IMR-90 (cell line): ENCODE measurements at regions not wholly inside any gene's neighbourhood (a gene's known extent, or its start where the extent isn't known, plus 50 kb on each side); places are given as distances from the start of the nearest gene placed in this dataset.

Source experiments
- ATAC-seq: fragments of 200-7000 bp; cut with Tn5 transposase; 2 replicates; pipeline ENCODE4 v1.9.1; 2020; ENCODE audit warnings: low read depth, mild to moderate bottlenecking, moderate library complexity
- BruUV-seq: library from RNA; stranded (reverse); fragments of 400-500 nt; replicated peaks from 2 replicates; lab custom pipeline; 2021; lab: Mats Ljungman, UMichigan
- CTCF ChIA-PET: fragments of 300-600 bp; formaldehyde crosslinking; extraction: SDS; loops from one replicate; lab custom pipeline; 2021; ENCODE audit warnings: antibody characterized with exemption; lab: Yijun Ruan, JAX
- POLR2A ChIA-PET: fragments of 300-600 bp; sonication (Branson Sonifier 250); formaldehyde crosslinking; loops from one replicate; lab custom pipeline; 2022; ENCODE audit warnings: antibody characterized with exemption; ENCODE audit not compliant: unreplicated experiment; lab: Charles Lee
- DNase-seq: peaks from one replicate; pipeline ENCODE4 v3.0.0; 2013
- H2AFZ ChIP-seq: replicated peaks from 2 replicates; pipeline ENCODE3; 2013; ENCODE audit warnings: low read length, mild to moderate bottlenecking; ENCODE audit not compliant: poor library complexity
- H2AK5ac ChIP-seq: 2 replicates; pipeline ENCODE4 v1.6.1; 2013; ENCODE audit warnings: low read depth, low read length, inconsistent platforms
- H2AK9ac ChIP-seq: replicated peaks from 2 replicates; pipeline ENCODE3; 2013; ENCODE audit warnings: mild to moderate bottlenecking, low read depth, low read length, moderate library complexity; ENCODE audit not compliant: poor library complexity
- H2BK120ac ChIP-seq: 2 replicates; pipeline ENCODE4 v1.6.1; 2013; ENCODE audit warnings: low read depth, low read length, inconsistent platforms
- H2BK15ac ChIP-seq: 3 replicates; pipeline ENCODE4 v1.6.1; 2013; ENCODE audit warnings: low read depth, low read length, inconsistent platforms
- H2BK20ac ChIP-seq: 2 replicates; pipeline ENCODE4 v1.6.1; 2013; ENCODE audit warnings: low read depth, mild to moderate bottlenecking, inconsistent platforms, low read length, moderate library complexity
- H2BK5ac ChIP-seq: 2 replicates; pipeline ENCODE4 v1.6.1; 2013; ENCODE audit warnings: mild to moderate bottlenecking, low read depth, low read length, inconsistent platforms; ENCODE audit not compliant: poor library complexity, severe bottlenecking
- H3K14ac ChIP-seq: replicated peaks from 2 replicates; pipeline ENCODE4 v1.6.1; 2013; ENCODE audit warnings: low read depth, low read length, inconsistent platforms
- H3K18ac ChIP-seq: 2 replicates; pipeline ENCODE4 v1.6.1; 2013; ENCODE audit warnings: low read depth, low read length, control low read depth
- H3K23ac ChIP-seq: 2 replicates; pipeline ENCODE4 v1.6.1; 2013; ENCODE audit warnings: low read depth, low read length, inconsistent platforms
- H3K27ac ChIP-seq: 2 replicates; pipeline ENCODE4 v1.5.1; 2013; ENCODE audit warnings: mild to moderate bottlenecking, control low read depth, low read length; ENCODE audit not compliant: insufficient read depth
- H3K27me3 ChIP-seq: 2 replicates; pipeline ENCODE4 v1.6.1; 2013; ENCODE audit warnings: low read length; ENCODE audit not compliant: control insufficient read depth, insufficient read depth
- H3K36me3 ChIP-seq: 2 replicates; pipeline ENCODE4 v1.6.1; 2013; ENCODE audit warnings: low read length, mixed read lengths; ENCODE audit not compliant: control insufficient read depth, insufficient read depth
- H3K4ac ChIP-seq: 2 replicates; pipeline ENCODE4 v1.6.1; 2013; ENCODE audit warnings: low read depth, low read length, inconsistent platforms
- H3K4me1 ChIP-seq: 2 replicates; pipeline ENCODE4 v1.6.1; 2013; ENCODE audit warnings: low read length, mixed read lengths; ENCODE audit not compliant: control insufficient read depth, insufficient read depth
- H3K4me2 ChIP-seq: 2 replicates; pipeline ENCODE4 v1.6.1; 2013; ENCODE audit warnings: low read depth, mild to moderate bottlenecking, control low read depth, low read length, moderate library complexity
- H3K4me3 ChIP-seq: 2 replicates; pipeline ENCODE4 v1.5.1; 2013; ENCODE audit warnings: low read depth, mild to moderate bottlenecking, control low read depth, low read length, moderate library complexity; ENCODE audit not compliant: insufficient read depth
- H3K56ac ChIP-seq: 2 replicates; pipeline ENCODE4 v1.6.1; 2013; ENCODE audit warnings: low read length, inconsistent platforms; ENCODE audit not compliant: insufficient read depth; ENCODE audit errors: extremely low read depth
- H3K79me1 ChIP-seq, 2 experiments: 2 replicates each; pipeline ENCODE4 v1.6.1; 2013; ENCODE audit warnings: low read length in 2 of 2, inconsistent platforms in 1 of 2, low read depth in 1 of 2
- H3K9ac ChIP-seq: 2 replicates; pipeline ENCODE4 v1.6.1; 2013; ENCODE audit warnings: low read depth, low read length, control low read depth
- H3K9me1 ChIP-seq: 2 replicates; pipeline ENCODE4 v1.6.1; 2013; ENCODE audit warnings: low read length, inconsistent platforms; ENCODE audit not compliant: insufficient read depth
- H3K9me3 ChIP-seq: 2 replicates; pipeline ENCODE4 v1.6.1; 2013; ENCODE audit warnings: low read length; ENCODE audit not compliant: control insufficient read depth, insufficient read depth
- H4K20me1 ChIP-seq: 2 replicates; pipeline ENCODE4 v1.6.1; 2013; ENCODE audit warnings: low read length, inconsistent platforms; ENCODE audit not compliant: insufficient read depth
- H4K5ac ChIP-seq: 2 replicates; pipeline ENCODE4 v1.6.1; 2013; ENCODE audit warnings: mild to moderate bottlenecking, low read depth, low read length, control low read depth
- H4K8ac ChIP-seq, 2 experiments: 2 replicates each; pipeline ENCODE4 v1.6.1; 2013; ENCODE audit warnings: low read depth in 2 of 2, low read length in 2 of 2, control low read depth in 1 of 2, inconsistent platforms in 1 of 2
- H4K91ac ChIP-seq: 2 replicates; pipeline ENCODE4 v1.6.1; 2013; ENCODE audit warnings: low read depth, low read length, inconsistent platforms; ENCODE audit not compliant: insufficient read depth
- BHLHE40 ChIP-seq: fragments of 150-350 bp; IDR thresholded peaks from 2 replicates; pipeline ENCODE4 v1.6.1; 2016; ENCODE audit warnings: mild to moderate bottlenecking, low read depth, low read length
- CHD1 ChIP-seq: IDR thresholded peaks from 2 replicates; pipeline ENCODE4 v1.6.1; 2012; ENCODE audit warnings: low read depth, low read length, improper control_type of control experiment
- CTCF ChIP-seq: conservative IDR thresholded peaks from 2 replicates; pipeline ENCODE4 v1.5.1; 2012; ENCODE audit warnings: mild to moderate bottlenecking, low read depth, low read length, improper control_type of control experiment
- FOS ChIP-seq: fragments of 150-350 bp; IDR thresholded peaks from 2 replicates; pipeline ENCODE4 v1.6.1; 2016; ENCODE audit warnings: low read depth, low read length
- MAFK ChIP-seq: IDR thresholded peaks from 2 replicates; pipeline ENCODE4 v1.6.1; 2012; ENCODE audit warnings: low read depth, low read length, improper control_type of control experiment
- MAZ ChIP-seq: IDR thresholded peaks from 2 replicates; pipeline ENCODE4 v1.6.1; 2012; ENCODE audit warnings: low read depth, mild to moderate bottlenecking, low read length, improper control_type of control experiment, moderate library complexity, borderline replicate concordance
- MXI1 ChIP-seq: IDR thresholded peaks from 2 replicates; pipeline ENCODE4 v1.6.1; 2012; ENCODE audit warnings: low read depth, mild to moderate bottlenecking, low read length, moderate library complexity, borderline replicate concordance
- RAD21 ChIP-seq: IDR thresholded peaks from 2 replicates; pipeline ENCODE4 v1.6.1; 2012; ENCODE audit warnings: low read length, improper control_type of control experiment
- SMC3 ChIP-seq: fragments of 150-350 bp; IDR thresholded peaks from 2 replicates; pipeline ENCODE4 v1.6.1; 2016; ENCODE audit warnings: low read depth, mild to moderate bottlenecking, antibody characterized with exemption, low read length, moderate library complexity
- USF2 ChIP-seq: fragments of 150-350 bp; IDR thresholded peaks from 2 replicates; pipeline ENCODE4 v1.6.1; 2017; ENCODE audit warnings: mild to moderate bottlenecking, antibody characterized with exemption, low read length, low read depth
- WGBS, 2 experiments: methylation state at CpG; one replicate each; pipeline versions ENCODE4 v1.1.5 to v1.1.7; 2013; ENCODE audit warnings: missing lambda C conversion rate in 2 of 2; ENCODE audit not compliant: insufficient read length in 1 of 2; ENCODE audit errors: extremely low coverage in 2 of 2; 5-methylcytosine and 5-hydroxymethylcytosine counted together
- dilution Hi-C: fragments of 300-500 bp; cut with HindIII; formaldehyde crosslinking; loops from one replicate; pipeline ENCODE4 v1.14.3; 2018; ENCODE audit warnings: low sequenced_read_pairs; ENCODE audit not compliant: unreplicated experiment
- in situ Hi-C: fragments of 300-500 bp; cut with MboI; formaldehyde crosslinking; loops from 3 replicates; pipeline ENCODE4 v1.14.3; 2019; ENCODE audit warnings: low sequenced_read_pairs, inconsistent platforms, mixed read lengths
- intact Hi-C: fragments of 100-400 bp; cut with micrococcal nuclease; formaldehyde crosslinking; loops from 2 replicates; pipeline ENCODE4 v1.10.0; 2022

DNA sequence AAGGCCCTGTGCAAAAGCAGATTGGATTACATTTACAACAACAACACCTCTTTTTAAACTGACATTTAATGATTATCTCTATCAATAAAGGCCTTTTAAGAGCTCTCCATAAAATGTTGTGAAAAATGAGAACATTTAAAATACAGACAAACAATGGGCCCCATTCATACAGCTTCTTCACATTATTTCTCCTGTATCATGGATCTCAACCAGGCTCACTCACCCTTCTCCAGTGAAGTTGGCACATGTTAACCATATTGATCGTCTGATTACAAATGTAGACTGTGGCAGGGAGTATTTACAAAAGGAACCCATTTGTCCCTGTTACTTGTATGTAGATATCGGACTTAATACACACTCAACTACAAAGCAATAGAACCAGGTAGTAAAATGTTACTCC, 220.2 kb upstream of the BTG1 start:
- Histone ChIP-seq H2BK15ac (no peak overlapping the region), H4K91ac (no peak overlapping the region), H3K9me1 (no peaks in the 10 kb centered on the region), H2BK20ac (no peak overlapping the region), H3K27me3 (no peaks in the 10 kb centered on the region; the same call in 1 of the 2 replicates), H3K9me3 (no peaks in the 10 kb centered on the region), H3K79me1 (no peaks in the 10 kb centered on the region), H3K4me3 (no peak overlapping the region), H2BK5ac (no peak overlapping the region), H4K8ac (no peak overlapping the region), H3K36me3 (no peaks in the 10 kb centered on the region), H3K27ac (no peak overlapping the region), H3K4me2 (no peak overlapping the region), H2BK120ac (no peak overlapping the region), H2AFZ (no peak overlapping the region), H3K4ac (no peak overlapping the region), H3K14ac (no peak overlapping the region), H3K56ac (no peak overlapping the region), H2AK5ac (no peak overlapping the region), H2AK9ac (no peak overlapping the region), H3K4me1 (no peaks in the 10 kb centered on the region), H3K18ac (no peak overlapping the region), H4K20me1 (no peaks in the 10 kb centered on the region), H3K23ac (no peak overlapping the region), H3K9ac (no peak overlapping the region), H4K5ac (no peak overlapping the region)
- no peak for ATAC-seq
- POLR2A ChIA-PET, result no interaction called here
- WGBS, 2 experiments, result no CpG with 5 or more reads among the region's 2 CpGs
- BruUV-seq, result no TSS peak
- no peak for DNase-seq
- intact Hi-C loops (no loop called here), dilution Hi-C loops (no loop called here), in situ Hi-C loops (no loop called here)
- CTCF ChIA-PET, result no interaction called here
- no peak for TF ChIP-seq MXI1
- TF ChIP-seq CHD1, result no peak
- no peak for TF ChIP-seq SMC3
- TF ChIP-seq MAZ, result no peak
- no peak for TF ChIP-seq CTCF
- no peak for TF ChIP-seq RAD21
- TF ChIP-seq MAFK, result no peak
- no peak for TF ChIP-seq BHLHE40
- TF ChIP-seq USF2, result no peak
- no peak for TF ChIP-seq FOS
